ENCODE measurements at regions not wholly inside any gene's neighbourhood (a gene's known extent, or its start where the extent isn't known, plus 50 kb on each side); places are given as distances from the start of the nearest gene placed in this dataset.

DNA sequence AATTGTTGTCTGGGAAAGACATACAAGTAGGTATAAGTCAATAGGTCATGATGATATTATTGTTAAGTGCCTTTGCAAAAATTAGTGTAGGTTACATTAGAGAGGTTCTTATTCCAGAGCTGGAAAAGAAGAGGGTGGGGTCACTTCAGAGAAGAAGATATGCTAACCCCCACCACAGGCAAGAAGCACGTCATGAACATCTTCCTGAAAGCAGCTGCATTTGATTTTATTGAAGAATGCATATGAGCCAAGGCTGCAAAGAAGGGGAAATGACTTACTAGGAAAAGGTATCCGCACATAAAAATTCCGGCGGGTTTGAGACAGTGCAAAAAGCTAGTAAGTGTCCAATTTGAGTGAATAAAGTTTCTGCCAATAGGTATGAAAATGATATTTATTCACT is 195.3 kb upstream of the CDH2 start:
- TF ChIP-seq, protein P1, sequence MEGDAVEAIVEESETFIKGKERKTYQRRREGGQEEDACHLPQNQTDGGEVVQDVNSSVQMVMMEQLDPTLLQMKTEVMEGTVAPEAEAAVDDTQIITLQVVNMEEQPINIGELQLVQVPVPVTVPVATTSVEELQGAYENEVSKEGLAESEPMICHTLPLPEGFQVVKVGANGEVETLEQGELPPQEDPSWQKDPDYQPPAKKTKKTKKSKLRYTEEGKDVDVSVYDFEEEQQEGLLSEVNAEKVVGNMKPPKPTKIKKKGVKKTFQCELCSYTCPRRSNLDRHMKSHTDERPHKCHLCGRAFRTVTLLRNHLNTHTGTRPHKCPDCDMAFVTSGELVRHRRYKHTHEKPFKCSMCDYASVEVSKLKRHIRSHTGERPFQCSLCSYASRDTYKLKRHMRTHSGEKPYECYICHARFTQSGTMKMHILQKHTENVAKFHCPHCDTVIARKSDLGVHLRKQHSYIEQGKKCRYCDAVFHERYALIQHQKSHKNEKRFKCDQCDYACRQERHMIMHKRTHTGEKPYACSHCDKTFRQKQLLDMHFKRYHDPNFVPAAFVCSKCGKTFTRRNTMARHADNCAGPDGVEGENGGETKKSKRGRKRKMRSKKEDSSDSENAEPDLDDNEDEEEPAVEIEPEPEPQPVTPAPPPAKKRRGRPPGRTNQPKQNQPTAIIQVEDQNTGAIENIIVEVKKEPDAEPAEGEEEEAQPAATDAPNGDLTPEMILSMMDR (IDR thresholded peaks at IDR 0.05): no peak
- TF ChIP-seq POLR2A (IDR thresholded peaks at IDR 0.05): no peak

Measured in uterus (tissue), 2 donors.